CD8-positive, alpha-beta memory T cell (primary cell): ENCODE measurements at regions not wholly inside any gene's neighbourhood (a gene's known extent, or its start where the extent isn't known, plus 50 kb on each side); places are given as distances from the start of the nearest gene placed in this dataset.
"Not testable (repeated sequence)": the region's sequence is repeated elsewhere in the genome, so short reads cannot be mapped to it uniquely, and the experiment has no call there.

Source experiments
- CTCF ChIA-PET: fragments of 350-600 bp; sonication (Branson Sonifier 250); formaldehyde crosslinking; loops from one replicate; lab custom pipeline; 2021; ENCODE audit warnings: antibody characterized with exemption; lab: Charles Lee
- POLR2A ChIA-PET: fragments of 350-600 bp; sonication (Branson Sonifier 250); formaldehyde crosslinking; loops from one replicate; lab custom pipeline; 2021; ENCODE audit warnings: antibody characterized with exemption; lab: Charles Lee
- DNase-seq, 5 donors: peaks; one replicate each; pipeline versions ENCODE4 v3.0.0 to v3.0.0-alpha.2; 2020 to 2022; ENCODE audit warnings: mixed read lengths in 1 of 5
- H3K27ac ChIP-seq: one replicate; pipeline ENCODE4 v1.7.0; 2013; ENCODE audit warnings: low read depth, mild to moderate bottlenecking, low read length, moderate library complexity
- H3K27me3 ChIP-seq: 2 replicates; pipeline ENCODE4 v1.7.0; 2013; ENCODE audit warnings: low read length, mild to moderate bottlenecking; ENCODE audit not compliant: insufficient read depth, poor library complexity, severe bottlenecking
- H3K36me3 ChIP-seq: 2 replicates; pipeline ENCODE4 v1.7.0; 2013; ENCODE audit warnings: mild to moderate bottlenecking, low read length, moderate library complexity; ENCODE audit not compliant: insufficient read depth
- H3K4me1 ChIP-seq: 2 replicates; pipeline ENCODE4 v1.7.0; 2013; ENCODE audit warnings: mild to moderate bottlenecking, low read length, moderate library complexity; ENCODE audit not compliant: insufficient read depth
- H3K4me3 ChIP-seq: 2 replicates; pipeline ENCODE4 v1.7.0; 2013; ENCODE audit warnings: mild to moderate bottlenecking, low read length
- H3K9me3 ChIP-seq: 2 replicates; pipeline ENCODE4 v1.7.0; 2013; ENCODE audit warnings: mild to moderate bottlenecking, low read length
- H3K27ac Mint-ChIP-seq, 8 donors: one replicate each; pipeline ENCODE4 v1.8.0; 2020 to 2021; ENCODE audit warnings: mixed read lengths in 8 of 8, mild to moderate bottlenecking in 6 of 8, inconsistent platforms in 3 of 8, moderate library complexity in 3 of 8
- H3K27me3 Mint-ChIP-seq, 2 donors: one replicate each; pipeline ENCODE4 v1.8.0; 2020 to 2021; ENCODE audit warnings: mixed read lengths in 2 of 2, mild to moderate bottlenecking in 1 of 2, moderate library complexity in 1 of 2
- H3K36me3 Mint-ChIP-seq, 3 donors: one replicate each; pipeline ENCODE4 v1.8.0; 2020 to 2021; ENCODE audit warnings: mixed read lengths in 3 of 3, inconsistent platforms in 1 of 3, mild to moderate bottlenecking in 1 of 3
- H3K4me1 Mint-ChIP-seq, 3 donors: one replicate each; pipeline ENCODE4 v1.8.0; 2020 to 2021; ENCODE audit warnings: mixed read lengths in 3 of 3, inconsistent platforms in 1 of 3, mild to moderate bottlenecking in 1 of 3
- H3K4me3 Mint-ChIP-seq, 7 donors: one replicate each; pipeline ENCODE4 v1.8.0; 2020 to 2021; ENCODE audit warnings: mixed read lengths in 7 of 7, mild to moderate bottlenecking in 6 of 7, moderate library complexity in 4 of 7, inconsistent platforms in 2 of 7
- H3K9me3 Mint-ChIP-seq, 5 donors: one replicate each; pipeline ENCODE4 v1.8.0; 2020 to 2022; ENCODE audit warnings: mixed read lengths in 5 of 5, mild to moderate bottlenecking in 3 of 5, moderate library complexity in 2 of 5, inconsistent platforms in 1 of 5

DNA sequence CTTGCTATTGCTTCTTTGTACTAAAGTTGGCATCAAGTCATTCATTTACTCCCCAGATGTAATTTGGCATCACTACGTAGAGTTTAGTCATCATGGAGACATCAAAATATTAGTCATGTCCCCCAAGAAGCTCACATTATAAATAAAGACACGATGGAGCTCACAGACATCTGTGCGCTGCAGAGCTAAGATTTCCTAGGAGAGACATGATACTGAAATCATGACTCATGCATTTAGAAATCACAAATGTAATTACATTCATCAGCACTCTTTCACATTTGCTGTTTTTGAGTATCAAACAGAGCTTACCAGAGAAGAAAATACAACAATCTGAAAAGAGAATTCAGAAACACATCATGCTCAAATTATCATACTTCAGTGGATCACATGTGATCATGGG is 169.8 kb downstream of the LRIG3 start:
- no peak for DNase-seq
- Mint-ChIP-seq H3K27ac (no peak overlapping the region), H3K4me3 (no peak overlapping the region), H3K36me3 (no peaks in the 10 kb centered on the region), H3K4me1 (no peaks in the 10 kb centered on the region), H3K9me3 (peaks cover 0 to 4% (median 0%) of the 10 kb centered on the region in 5 donors), H3K27me3 (no peaks in the 10 kb centered on the region)
- Histone ChIP-seq H3K36me3 (no peaks in the 10 kb centered on the region), H3K27me3 (no peaks in the 10 kb centered on the region), H3K4me3 (no peak overlapping the region), H3K27ac (no peak overlapping the region), H3K9me3 (no peaks in the 10 kb centered on the region), H3K4me1 (no peaks in the 10 kb centered on the region)
- CTCF ChIA-PET = no interaction called here
- POLR2A ChIA-PET = no interaction called here

DNA sequence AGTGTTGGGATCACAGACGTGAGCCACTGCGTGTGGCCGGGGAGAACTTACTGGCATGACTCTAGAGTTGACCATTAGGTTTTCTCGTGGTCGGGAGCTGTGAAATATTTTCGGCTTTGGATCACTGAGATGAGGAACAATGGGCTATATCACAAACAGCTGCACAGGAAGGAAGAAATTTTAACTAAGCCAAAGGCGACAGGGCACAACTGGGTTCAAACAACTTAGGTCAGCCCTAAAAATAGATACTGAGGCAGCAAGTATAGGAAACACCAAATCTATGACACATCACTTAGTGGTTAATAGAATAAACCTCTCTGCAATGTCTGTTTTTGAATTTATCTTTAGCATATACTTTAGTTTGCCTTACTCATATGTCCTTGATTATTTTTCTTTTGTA is 162.9 kb downstream of the LRIG3 start:
- H3K27me3 ChIP-seq = no peaks in the 10 kb centered on the region
- no peak for DNase-seq
- ChIA-PET POLR2A (no interaction called here), CTCF (no interaction called here)
- H3K4me3 ChIP-seq = no peak overlapping the region
- peaks cover 0 to 2% (median 0%) of the 10 kb centered on the region in 3 donors for H3K36me3 Mint-ChIP-seq
- H3K27ac Mint-ChIP-seq = no peak overlapping the region
- H3K9me3 ChIP-seq = no peaks in the 10 kb centered on the region
- H3K4me1 Mint-ChIP-seq = no peaks in the 10 kb centered on the region
- H3K4me1 ChIP-seq = no peaks in the 10 kb centered on the region
- H3K9me3 Mint-ChIP-seq = peaks cover 2 to 9% (median 5%) of the 10 kb centered on the region in 5 donors
- H3K36me3 ChIP-seq = no peaks in the 10 kb centered on the region
- no peaks in the 10 kb centered on the region for H3K27me3 Mint-ChIP-seq
- H3K27ac ChIP-seq = no peak overlapping the region
- H3K4me3 Mint-ChIP-seq = no peak overlapping the region

GRCh38 chr12:58759745-58760144 is 160.6 kb downstream of the LRIG3 start:
- H3K4me1 ChIP-seq, H3K36me3 ChIP-seq, H3K36me3 Mint-ChIP-seq, H3K27me3 Mint-ChIP-seq, CTCF ChIA-PET, H3K4me3 ChIP-seq, H3K9me3 ChIP-seq, H3K27ac ChIP-seq, H3K27ac Mint-ChIP-seq, H3K27me3 ChIP-seq, H3K9me3 Mint-ChIP-seq, H3K4me1 Mint-ChIP-seq, POLR2A ChIA-PET, DNase-seq, H3K4me3 Mint-ChIP-seq: not testable (repeated sequence)

- no peaks in the 10 kb centered on the region for H3K4me1 ChIP-seq
- DNase-seq = no peak
- H3K4me1 Mint-ChIP-seq = no peaks in the 10 kb centered on the region
- no peaks in the 10 kb centered on the region for H3K36me3 ChIP-seq
- H3K27me3 Mint-ChIP-seq = no peaks in the 10 kb centered on the region
- H3K4me3 ChIP-seq = no peak overlapping the region
- no peak overlapping the region for H3K27ac ChIP-seq
- H3K27ac Mint-ChIP-seq = no peak overlapping the region
- H3K27me3 ChIP-seq = no peaks in the 10 kb centered on the region
- ChIA-PET CTCF (no interaction called here), POLR2A (no interaction called here)
- H3K36me3 Mint-ChIP-seq = peaks cover 0 to 2% (median 0%) of the 10 kb centered on the region in 3 donors
- H3K9me3 ChIP-seq = no peaks in the 10 kb centered on the region
- H3K9me3 Mint-ChIP-seq = peaks cover 2 to 16% (median 5%) of the 10 kb centered on the region in 5 donors
- H3K4me3 Mint-ChIP-seq = no peak overlapping the region
Observed at GRCh38 chr12:58761308-58761707, 159.0 kb downstream of the LRIG3 start.

DNA sequence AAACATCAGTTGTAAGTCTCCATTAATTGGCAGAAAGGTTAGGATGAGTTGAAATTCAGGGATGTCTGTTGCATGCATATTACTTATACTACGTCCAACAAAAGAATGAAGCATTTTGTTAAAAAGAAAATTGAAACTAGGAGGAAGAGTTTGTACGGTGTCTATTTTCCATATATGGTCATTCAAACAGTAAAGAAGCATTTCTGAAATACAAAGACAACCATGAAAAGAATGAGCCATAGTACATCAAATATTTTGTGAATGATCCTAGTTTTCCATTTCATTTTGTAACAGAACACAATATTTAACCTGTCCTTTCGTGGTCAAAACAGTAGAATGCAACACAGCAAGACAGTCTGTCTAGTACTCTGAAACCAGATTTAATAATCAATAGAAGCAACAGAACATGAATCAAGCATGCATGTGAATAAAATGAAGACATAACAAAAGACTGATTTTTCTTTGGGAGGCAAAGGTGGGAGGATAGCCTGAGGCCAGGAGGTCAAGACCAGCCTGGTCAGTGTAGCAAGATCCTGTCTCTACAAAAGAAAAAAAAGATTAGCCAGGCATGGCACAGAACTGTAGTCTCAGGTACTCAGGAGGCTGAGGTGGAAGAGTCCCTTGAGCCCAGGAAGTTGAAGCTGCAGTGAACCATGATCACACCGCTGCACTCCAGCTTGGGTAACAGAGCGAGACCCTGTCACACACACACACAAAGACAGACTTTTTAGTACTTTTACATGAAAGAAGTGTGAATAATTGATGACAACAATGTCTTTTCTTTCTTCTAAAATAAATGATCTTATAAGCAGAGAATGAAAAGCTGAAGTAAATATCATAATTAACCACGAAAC is 156.0 kb downstream of the LRIG3 start:
- H3K9me3 Mint-ChIP-seq = peaks cover 2 to 24% (median 4%) of the 10 kb centered on the region in 5 donors
- Histone ChIP-seq H3K4me1 (no peaks in the 10 kb centered on the region), H3K27ac (no peak overlapping the region), H3K36me3 (no peaks in the 10 kb centered on the region), H3K4me3 (no peak overlapping the region), H3K9me3 (no peaks in the 10 kb centered on the region), H3K27me3 (no peaks in the 10 kb centered on the region)
- H3K36me3 Mint-ChIP-seq = no peaks in the 10 kb centered on the region
- ChIA-PET POLR2A (no interaction called here), CTCF (no interaction called here)
- H3K27me3 Mint-ChIP-seq = no peaks in the 10 kb centered on the region
- DNase-seq = no peak
- H3K27ac Mint-ChIP-seq = no peak overlapping the region
- H3K4me1 Mint-ChIP-seq = no peaks in the 10 kb centered on the region
- no peak overlapping the region for H3K4me3 Mint-ChIP-seq

GRCh38 chr12:58765076-58765475 is 155.2 kb downstream of the LRIG3 start:
- H3K4me1 Mint-ChIP-seq = no peaks in the 10 kb centered on the region
- ChIA-PET POLR2A (no interaction called here), CTCF (no interaction called here)
- peaks cover 2 to 21% (median 6%) of the 10 kb centered on the region in 5 donors for H3K9me3 Mint-ChIP-seq
- no peaks in the 10 kb centered on the region for H3K4me1 ChIP-seq
- DNase-seq = no peak
- H3K4me3 ChIP-seq = no peak overlapping the region
- no peaks in the 10 kb centered on the region for H3K36me3 Mint-ChIP-seq
- H3K9me3 ChIP-seq = no peaks in the 10 kb centered on the region
- H3K27ac Mint-ChIP-seq = no peak overlapping the region
- no peak overlapping the region for H3K4me3 Mint-ChIP-seq
- H3K27me3 Mint-ChIP-seq = no peaks in the 10 kb centered on the region
- no peaks in the 10 kb centered on the region for H3K36me3 ChIP-seq
- H3K27me3 ChIP-seq = no peaks in the 10 kb centered on the region
- no peak overlapping the region for H3K27ac ChIP-seq

- H3K27ac Mint-ChIP-seq = no peak overlapping the region
- CTCF ChIA-PET = no interaction called here
Observed at GRCh38 chr12:58765653-58766512, 154.4 kb downstream of the LRIG3 start.

DNA sequence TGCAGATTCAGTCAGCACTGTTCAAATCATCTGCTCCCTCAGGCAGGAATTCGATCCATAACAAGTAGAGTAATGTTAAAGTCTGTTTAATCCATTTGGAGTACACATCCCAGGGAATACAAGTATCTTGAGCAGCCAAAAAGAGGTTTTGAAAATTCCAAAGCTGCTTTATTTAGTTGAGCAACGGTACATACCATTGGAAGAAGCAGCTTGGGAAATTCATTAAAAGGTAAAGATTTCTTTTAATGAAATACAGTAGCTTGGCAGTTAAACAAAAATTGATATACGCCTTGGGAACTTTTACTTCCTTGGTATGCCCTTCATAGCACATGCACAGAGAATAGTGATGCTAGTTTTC is 153.8 kb downstream of the LRIG3 start:
- H3K27me3 Mint-ChIP-seq = no peaks in the 10 kb centered on the region
- Histone ChIP-seq H3K4me3 (no peak overlapping the region), H3K4me1 (no peaks in the 10 kb centered on the region), H3K27ac (no peak overlapping the region), H3K9me3 (no peaks in the 10 kb centered on the region), H3K36me3 (no peaks in the 10 kb centered on the region), H3K27me3 (no peaks in the 10 kb centered on the region)
- CTCF ChIA-PET = no interaction called here
- POLR2A ChIA-PET = no interaction called here
- DNase-seq = no peak
- no peak overlapping the region for H3K4me3 Mint-ChIP-seq
- H3K9me3 Mint-ChIP-seq = peaks cover 2 to 15% (median 6%) of the 10 kb centered on the region in 5 donors
- no peak overlapping the region for H3K27ac Mint-ChIP-seq
- no peaks in the 10 kb centered on the region for H3K36me3 Mint-ChIP-seq
- no peaks in the 10 kb centered on the region for H3K4me1 Mint-ChIP-seq

More at GRCh38 chr12:58765653-58766512, 154.4 kb downstream of the LRIG3 start:
- no peak overlapping the region for H3K4me3 Mint-ChIP-seq
- H3K36me3 ChIP-seq = no peaks in the 10 kb centered on the region
- no peak overlapping the region for H3K4me3 ChIP-seq
- H3K9me3 Mint-ChIP-seq = peaks cover 2 to 18% (median 6%) of the 10 kb centered on the region in 5 donors
- H3K27me3 ChIP-seq = no peaks in the 10 kb centered on the region
- POLR2A ChIA-PET = no interaction called here
- H3K27me3 Mint-ChIP-seq = no peaks in the 10 kb centered on the region
- H3K36me3 Mint-ChIP-seq = no peaks in the 10 kb centered on the region
- no peak overlapping the region for H3K27ac ChIP-seq
- no peaks in the 10 kb centered on the region for H3K4me1 Mint-ChIP-seq
- DNase-seq = no peak
- no peaks in the 10 kb centered on the region for H3K9me3 ChIP-seq
- H3K4me1 ChIP-seq = no peaks in the 10 kb centered on the region
